HT1080 (cell line): ENCODE measurements at regions not wholly inside any gene's neighbourhood (a gene's known extent, or its start where the extent isn't known, plus 50 kb on each side); places are given as distances from the start of the nearest gene placed in this dataset.

Experiments
- DNase-seq: peaks from one replicate; pipeline ENCODE4 v3.0.0-alpha.2; 2015; ENCODE audit warnings: low read depth

GRCh38 chr1:90144820-90145219 is 149.9 kb downstream of the ZNF326 start:
- DNase-seq: no peak

GRCh38 chr1:90143591-90143990 is 148.7 kb downstream of the ZNF326 start:
- DNase-seq: no peak

GRCh38 chr1:90142697-90143096 is 147.8 kb downstream of the ZNF326 start:
- no peak for DNase-seq

- no peak for DNase-seq
Observed at GRCh38 chr1:90139837-90140236, 144.9 kb downstream of the ZNF326 start.

- no peak for DNase-seq
Observed at GRCh38 chr1:90135286-90135685, 140.4 kb downstream of the ZNF326 start.

- no peak for DNase-seq
Observed at GRCh38 chr1:90134175-90134955, 139.5 kb downstream of the ZNF326 start.

GRCh38 chr1:90133133-90133532 is 138.2 kb downstream of the ZNF326 start:
- peak; percentile 34 for DNase-seq

- no peak for DNase-seq
Observed at GRCh38 chr1:90132306-90132705, 137.4 kb downstream of the ZNF326 start.

- no peak for DNase-seq
Observed at GRCh38 chr1:90127288-90127953, 132.5 kb downstream of the ZNF326 start.

GRCh38 chr1:90126834-90127233 is 131.9 kb downstream of the ZNF326 start:
- no peak for DNase-seq

- no peak for DNase-seq
Observed at GRCh38 chr1:90122654-90123340, 127.9 kb downstream of the ZNF326 start.

- DNase-seq: peak; percentile 35
Observed at GRCh38 chr1:90114521-90115141, 119.7 kb downstream of the ZNF326 start.

GRCh38 chr1:90107990-90108389 is 113.1 kb downstream of the ZNF326 start:
- DNase-seq: no peak

GRCh38 chr1:90106311-90106710 is 111.4 kb downstream of the ZNF326 start:
- DNase-seq: no peak

GRCh38 chr1:90104941-90105538 is 110.1 kb downstream of the ZNF326 start:
- no peak for DNase-seq

GRCh38 chr1:90100566-90100965 is 105.7 kb downstream of the ZNF326 start:
- no peak for DNase-seq

GRCh38 chr1:90092441-90092840 is 97.5 kb downstream of the ZNF326 start:
- no peak for DNase-seq
